HCT116 (cell line): ENCODE measurements at regions not wholly inside any gene's neighbourhood (a gene's known extent, or its start where the extent isn't known, plus 50 kb on each side); places are given as distances from the start of the nearest gene placed in this dataset.

Experiments used
- ATAC-seq: fragments of 200-7000 bp; cut with Tn5 transposase; 2 replicates; pipeline ENCODE4 v1.9.1; 2020; ENCODE audit warnings: mild to moderate bottlenecking, moderate library complexity
- BruUV-seq: library from RNA; stranded (reverse); fragments of 400-500 nt; replicated peaks from 2 replicates; lab custom pipeline; 2021; lab: Mats Ljungman, UMichigan
- CTCF ChIA-PET: fragments of 300-600 bp; sonication (Branson Sonifier 250); formaldehyde crosslinking; loops from one replicate; lab custom pipeline; 2021; ENCODE audit warnings: antibody characterized with exemption; lab: Charles Lee
- POLR2A ChIA-PET: fragments of 300-600, 350-600 bp; sonication (Branson Sonifier 250); formaldehyde crosslinking; loops from one replicate; lab custom pipeline; 2021; ENCODE audit warnings: antibody characterized with exemption; lab: Charles Lee
- RAD21 ChIA-PET, 2 experiments: fragments of 300-600 bp; sonication (Branson Sonifier 250); formaldehyde crosslinking; loops; one replicate each; lab custom pipeline; 2023; ENCODE audit warnings: low total read pairs in 2 of 2; ENCODE audit not compliant: uncharacterized antibody in 2 of 2, unreplicated experiment in 2 of 2, low non-redundant PET in 1 of 2; lab: Charles Lee
- DNase-seq: peaks from one replicate; pipeline ENCODE4 v3.0.0-alpha.2; 2010; ENCODE audit warnings: low read depth, low spot score
- H2AFZ ChIP-seq: fragments of 200-600 bp; shearing (Covaris generic), sonication (generic); 2 replicates; pipeline ENCODE4 v1.6.1; 2017; ENCODE audit warnings: low read depth, mixed run types, mixed read lengths, antibody characterized with exemption, low read length; ENCODE audit not compliant: poor library complexity, severe bottlenecking
- H3K27ac ChIP-seq: 2 replicates; pipeline ENCODE4 v1.5.1; 2012; ENCODE audit warnings: low read depth, low read length
- H3K27me3 ChIP-seq: fragments of 200-600 bp; sonication (generic); 2 replicates; pipeline ENCODE4 v1.6.1; 2016; ENCODE audit warnings: mixed run types, low read length, mixed read lengths; ENCODE audit not compliant: insufficient read depth
- H3K36me3 ChIP-seq, 2 experiments: fragments of 200-500 bp in 1 of 2; fragments of 200-600 bp in 1 of 2; sonication (Bioruptor generic) in 1 of 2; sonication (generic) in 1 of 2; 2 replicates each; pipeline versions ENCODE4 v1.5.1 to v1.6.1; 2014 to 2016; ENCODE audit warnings: low read length in 2 of 2, inconsistent platforms in 1 of 2, mixed read lengths in 1 of 2, mixed run types in 1 of 2; ENCODE audit not compliant: insufficient read depth in 2 of 2, control insufficient read depth in 1 of 2
- H3K4me1 ChIP-seq, 2 experiments: fragments of 200-600 bp in 1 of 2; sonication (generic) in 1 of 2; 2 replicates each; pipeline versions ENCODE4 v1.5.1 to v1.6.1; 2012 to 2017; ENCODE audit warnings: low read length in 2 of 2, inconsistent platforms in 1 of 2, mild to moderate bottlenecking in 1 of 2, mixed read lengths in 1 of 2, mixed run types in 1 of 2, moderate library complexity in 1 of 2; ENCODE audit not compliant: insufficient read depth in 2 of 2, control insufficient read depth in 1 of 2
- H3K4me2 ChIP-seq: fragments of 200-600 bp; sonication (generic); 2 replicates; pipeline ENCODE4 v1.6.1; 2017; ENCODE audit warnings: mixed run types, low read length, mixed read lengths
- H3K4me3 ChIP-seq, 2 experiments: fragments of 200-600 bp in 1 of 2; sonication (generic) in 1 of 2; replicated peaks in 1 of 2; 2 replicates each; pipeline ENCODE4 v1.5.1; 2011 to 2016; ENCODE audit warnings: low read length in 2 of 2, control low read depth in 1 of 2, low read depth in 1 of 2, mild to moderate bottlenecking in 1 of 2, mixed read lengths in 1 of 2, mixed run types in 1 of 2
- H3K79me2 ChIP-seq: fragments of 200-600 bp; sonication (generic); 2 replicates; pipeline ENCODE4 v1.6.1; 2017; ENCODE audit warnings: mild to moderate bottlenecking, mixed run types, low read length, moderate library complexity, mixed read lengths; ENCODE audit not compliant: insufficient read depth
- H3K9ac ChIP-seq: fragments of 200-600 bp; sonication (generic); 2 replicates; pipeline ENCODE4 v1.6.1; 2016; ENCODE audit warnings: low read length, mixed read lengths
- H3K9me2 ChIP-seq: fragments of 200-600 bp; sonication (generic), shearing (Covaris generic); 2 replicates; pipeline ENCODE4 v1.6.1; 2017; ENCODE audit warnings: mixed run types, mild to moderate bottlenecking, moderate library complexity; ENCODE audit not compliant: insufficient read depth
- H3K9me3 ChIP-seq, 2 experiments: fragments of 200-500 bp in 1 of 2; fragments of 200-600 bp in 1 of 2; sonication (Bioruptor generic) in 1 of 2; sonication (generic) in 1 of 2; 2 replicates each; pipeline ENCODE4 v1.6.1; 2014 to 2017; ENCODE audit warnings: low read length in 2 of 2, mixed read lengths in 2 of 2, inconsistent platforms in 1 of 2, low read depth in 1 of 2, mild to moderate bottlenecking in 1 of 2, mixed run types in 1 of 2, moderate library complexity in 1 of 2; ENCODE audit not compliant: control insufficient read depth in 1 of 2, insufficient read depth in 1 of 2
- H4K20me1 ChIP-seq: fragments of 200-600 bp; sonication (generic), shearing (Covaris generic); 2 replicates; pipeline ENCODE4 v1.6.1; 2017; ENCODE audit warnings: mixed run types, mild to moderate bottlenecking, moderate library complexity; ENCODE audit not compliant: insufficient read depth
- ATF3 ChIP-seq: IDR thresholded peaks from 2 replicates; pipeline ENCODE4 v1.6.1; 2012
- ELF1 ChIP-seq: IDR thresholded peaks from 2 replicates; pipeline ENCODE4 v1.6.1; 2012; ENCODE audit warnings: low read depth, borderline replicate concordance
- EZH2 ChIP-seq: fragments of 200-600 bp; sonication (generic); IDR thresholded peaks from 2 replicates; pipeline ENCODE4 v1.6.1; 2017; ENCODE audit warnings: antibody characterized with exemption, mixed run types
- JUND ChIP-seq: IDR thresholded peaks from 2 replicates; pipeline ENCODE4 v1.6.1; 2012
- POLR2A ChIP-seq: IDR thresholded peaks from 2 replicates; pipeline ENCODE4 v1.7.0; 2011; ENCODE audit warnings: borderline replicate concordance; ENCODE audit not compliant: insufficient read depth, insufficient read length; ENCODE audit errors: extremely low read depth
- POLR2AphosphoS5 ChIP-seq: IDR thresholded peaks from 2 replicates; pipeline ENCODE4 v1.6.1; 2011; ENCODE audit warnings: mild to moderate bottlenecking, low read depth, low read length, moderate library complexity
- RAD21 ChIP-seq: IDR thresholded peaks from 2 replicates; pipeline ENCODE4 v1.6.1; 2012; ENCODE audit warnings: low read depth, mild to moderate bottlenecking
- SP1 ChIP-seq: IDR thresholded peaks from 2 replicates; pipeline ENCODE4 v1.6.1; 2012; ENCODE audit warnings: low read depth
- SRF ChIP-seq: IDR thresholded peaks from 2 replicates; pipeline ENCODE4 v1.6.1; 2012; ENCODE audit warnings: low read depth
- YY1 ChIP-seq: IDR thresholded peaks from 2 replicates; pipeline ENCODE4 v1.6.1; 2011; ENCODE audit warnings: low read length, low read depth, moderate library complexity, mild to moderate bottlenecking; ENCODE audit not compliant: insufficient replicate concordance; ENCODE audit errors: extremely low read depth
- intact Hi-C: fragments of 100-400 bp; cut with micrococcal nuclease; formaldehyde crosslinking; loops from 2 replicates; pipeline ENCODE4 v1.10.0; 2022

GRCh38 chr21:25512095-25513081 is 94.9 kb downstream of the MRPL39 start:
- H3K27ac ChIP-seq: no peak overlapping the region
- H4K20me1 ChIP-seq: no peaks in the 10 kb centered on the region
- H3K9me2 ChIP-seq: no peaks in the 10 kb centered on the region
- TF ChIP-seq SRF (no peak), ELF1 (no peak), POLR2A (no peak), YY1 (no peak), JUND (no peak), EZH2 (no peak)
- no peak for ATAC-seq
- H3K9ac ChIP-seq: no peak overlapping the region
- DNase-seq: no peak
- ChIA-PET RAD21 (no interaction called here), POLR2A (no interaction called here), CTCF (no interaction called here)
- no peaks in the 10 kb centered on the region for H3K36me3 ChIP-seq
- intact Hi-C loops: no loop called here
- no peaks in the 10 kb centered on the region for H3K27me3 ChIP-seq
- no peaks in the 10 kb centered on the region for H3K4me1 ChIP-seq
- H3K79me2 ChIP-seq: no peaks in the 10 kb centered on the region
- no peaks in the 10 kb centered on the region for H3K9me3 ChIP-seq
- H3K4me3 ChIP-seq: no peak overlapping the region
- BruUV-seq: no TSS peak
- no peak overlapping the region for H3K4me2 ChIP-seq
- H2AFZ ChIP-seq: no peak overlapping the region

GRCh38 chr21:25509862-25510261 is 97.4 kb downstream of the MRPL39 start:
- no peak overlapping the region for H3K9ac ChIP-seq
- BruUV-seq: no TSS peak
- H3K4me2 ChIP-seq: no peak overlapping the region
- ATAC-seq (no peak), DNase-seq (no peak)
- RAD21 ChIA-PET: no interaction called here
- H4K20me1 ChIP-seq: no peaks in the 10 kb centered on the region
- no peak overlapping the region for H3K4me3 ChIP-seq
- H2AFZ ChIP-seq: no peak overlapping the region
- intact Hi-C loops: no loop called here
- POLR2A ChIA-PET: no interaction called here
- no peaks in the 10 kb centered on the region for H3K36me3 ChIP-seq
- H3K9me3 ChIP-seq: no peaks in the 10 kb centered on the region
- TF ChIP-seq YY1 (no peak), POLR2AphosphoS5 (no peak), RAD21 (no peak), SP1 (no peak), EZH2 (no peak), ATF3 (no peak)
- no peaks in the 10 kb centered on the region for H3K27me3 ChIP-seq
- no peak overlapping the region for H3K27ac ChIP-seq
- H3K79me2 ChIP-seq: no peaks in the 10 kb centered on the region
- CTCF ChIA-PET: no interaction called here
- no peaks in the 10 kb centered on the region for H3K4me1 ChIP-seq
- no peaks in the 10 kb centered on the region for H3K9me2 ChIP-seq
